ENCODE measurements at regions not wholly inside any gene's neighbourhood (a gene's known extent, or its start where the extent isn't known, plus 50 kb on each side); places are given as distances from the start of the nearest gene placed in this dataset.

DNA sequence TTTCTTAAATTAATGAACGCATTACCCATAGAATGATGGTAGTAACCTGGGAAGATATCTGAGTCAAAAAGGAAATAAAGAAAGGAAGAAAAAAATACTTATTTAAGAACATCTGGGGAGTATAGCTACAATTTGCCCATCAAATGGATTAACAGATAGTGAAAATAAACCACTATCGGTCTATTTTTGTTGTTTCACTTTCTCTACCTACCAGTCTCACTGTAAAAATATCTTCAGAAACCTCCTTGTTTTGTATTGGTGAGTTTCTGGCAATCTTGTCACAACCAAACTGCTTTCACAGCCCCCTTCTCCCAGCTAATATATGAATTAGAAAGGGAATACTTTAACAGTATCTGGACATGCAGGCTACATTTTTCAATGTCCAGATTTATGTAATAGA lies 783.5 kb downstream of the STPG2 start:
- TF ChIP-seq NFIC (IDR thresholded peaks at IDR 0.05) (no peak), FOXM1 (IDR thresholded peaks at IDR 0.05; ENCODE audit: borderline replicate concordance, low read depth) (no peak), RAD21 (IDR thresholded peaks at IDR 0.05; ENCODE audit: low read depth) (no peak), USF1 (IDR thresholded peaks at IDR 0.05) (no peak), ZBTB7A (IDR thresholded peaks at IDR 0.05; ENCODE audit: low read depth) (no peak), EGR1 (IDR thresholded peaks at IDR 0.05) (no peak), EP300 (IDR thresholded peaks at IDR 0.05; ENCODE audit: borderline replicate concordance) (no peak), CEBPB (IDR thresholded peaks at IDR 0.05) (no peak), TAF1 (IDR thresholded peaks at IDR 0.05; ENCODE audit: low read depth) (no peak), TEAD4 (IDR thresholded peaks at IDR 0.05) (no peak), YY1 (IDR thresholded peaks at IDR 0.05; ENCODE audit: low read depth) (no peak), TCF12 (IDR thresholded peaks at IDR 0.05; ENCODE audit: low read depth) (no peak), REST (IDR thresholded peaks at IDR 0.05; ENCODE audit: low read depth) (no peak)
- TF ChIP-seq, protein P1, sequence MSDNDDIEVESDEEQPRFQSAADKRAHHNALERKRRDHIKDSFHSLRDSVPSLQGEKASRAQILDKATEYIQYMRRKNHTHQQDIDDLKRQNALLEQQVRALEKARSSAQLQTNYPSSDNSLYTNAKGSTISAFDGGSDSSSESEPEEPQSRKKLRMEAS (IDR thresholded peaks at IDR 0.05), result no peak

All from Ishikawa (cell line).